Brain microvascular endothelial cell (primary cell): ENCODE measurements at regions not wholly inside any gene's neighbourhood (a gene's known extent, or its start where the extent isn't known, plus 50 kb on each side); places are given as distances from the start of the nearest gene placed in this dataset.

Source experiments
- DNase-seq: peaks from one replicate; pipeline ENCODE4 v3.0.0-alpha.2; 2020
- H3K27ac ChIP-seq: fragments of 250-450 bp; sonication (Bioruptor Pico); 2 replicates; pipeline ENCODE4 v1.5.1; 2020; ENCODE audit warnings: mild to moderate bottlenecking, moderate library complexity
- H3K27me3 ChIP-seq: fragments of 250-450 bp; sonication (Bioruptor Pico); replicated peaks from 2 replicates; pipeline ENCODE4 v1.5.1; 2020; ENCODE audit warnings: mild to moderate bottlenecking
- H3K36me3 ChIP-seq: fragments of 250-450 bp; sonication (Bioruptor Pico); replicated peaks from 2 replicates; pipeline ENCODE4 v1.5.1; 2020; ENCODE audit warnings: mild to moderate bottlenecking
- H3K4me3 ChIP-seq: 2 replicates; pipeline ENCODE4 v1.5.1; 2011; ENCODE audit warnings: low read depth, mild to moderate bottlenecking, control low read depth, low read length, moderate library complexity
- in situ Hi-C: cut with HindIII; loops from 2 replicates; pipeline ENCODE4 v1.10.0; 2017; ENCODE audit warnings: low sequenced_read_pairs, low pct_ligation_motif_present
- TF ChIP-seq, protein P1 (sequence below): IDR thresholded peaks from 2 replicates; pipeline ENCODE4 v1.5.1; 2011; ENCODE audit warnings: low read depth, mild to moderate bottlenecking, moderate library complexity, low read length, control low read depth, inconsistent platforms; ENCODE audit errors: missing control alignments

DNA sequence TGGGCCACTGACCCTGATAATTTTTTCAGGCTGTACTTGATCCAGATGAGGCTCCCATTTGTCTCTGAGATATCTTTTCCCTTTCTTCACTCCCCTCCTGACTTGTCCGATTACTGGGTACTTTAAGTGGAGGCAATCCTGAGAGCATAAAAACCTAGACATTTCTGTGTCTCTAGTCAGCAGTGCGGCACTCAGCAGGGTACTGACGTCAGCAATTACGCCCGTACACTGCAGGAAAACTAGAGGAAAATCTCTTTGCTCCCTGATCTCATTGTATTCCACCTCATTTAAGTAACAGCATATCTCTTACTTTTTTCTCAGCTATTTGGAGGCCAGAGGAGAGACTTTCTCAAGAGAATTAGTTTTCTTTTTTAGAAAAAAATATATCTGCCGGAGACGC lies 315.5 kb upstream of the OR4E1 start:
- in situ Hi-C loops, result no loop called here
- no peaks in the 10 kb centered on the region for H3K36me3 ChIP-seq
- no peak overlapping the region for H3K4me3 ChIP-seq
- H3K27ac ChIP-seq, result no peak overlapping the region
- TF ChIP-seq, protein P1, sequence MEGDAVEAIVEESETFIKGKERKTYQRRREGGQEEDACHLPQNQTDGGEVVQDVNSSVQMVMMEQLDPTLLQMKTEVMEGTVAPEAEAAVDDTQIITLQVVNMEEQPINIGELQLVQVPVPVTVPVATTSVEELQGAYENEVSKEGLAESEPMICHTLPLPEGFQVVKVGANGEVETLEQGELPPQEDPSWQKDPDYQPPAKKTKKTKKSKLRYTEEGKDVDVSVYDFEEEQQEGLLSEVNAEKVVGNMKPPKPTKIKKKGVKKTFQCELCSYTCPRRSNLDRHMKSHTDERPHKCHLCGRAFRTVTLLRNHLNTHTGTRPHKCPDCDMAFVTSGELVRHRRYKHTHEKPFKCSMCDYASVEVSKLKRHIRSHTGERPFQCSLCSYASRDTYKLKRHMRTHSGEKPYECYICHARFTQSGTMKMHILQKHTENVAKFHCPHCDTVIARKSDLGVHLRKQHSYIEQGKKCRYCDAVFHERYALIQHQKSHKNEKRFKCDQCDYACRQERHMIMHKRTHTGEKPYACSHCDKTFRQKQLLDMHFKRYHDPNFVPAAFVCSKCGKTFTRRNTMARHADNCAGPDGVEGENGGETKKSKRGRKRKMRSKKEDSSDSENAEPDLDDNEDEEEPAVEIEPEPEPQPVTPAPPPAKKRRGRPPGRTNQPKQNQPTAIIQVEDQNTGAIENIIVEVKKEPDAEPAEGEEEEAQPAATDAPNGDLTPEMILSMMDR, result no peak
- no peaks in the 10 kb centered on the region for H3K27me3 ChIP-seq
- no peak for DNase-seq

DNA sequence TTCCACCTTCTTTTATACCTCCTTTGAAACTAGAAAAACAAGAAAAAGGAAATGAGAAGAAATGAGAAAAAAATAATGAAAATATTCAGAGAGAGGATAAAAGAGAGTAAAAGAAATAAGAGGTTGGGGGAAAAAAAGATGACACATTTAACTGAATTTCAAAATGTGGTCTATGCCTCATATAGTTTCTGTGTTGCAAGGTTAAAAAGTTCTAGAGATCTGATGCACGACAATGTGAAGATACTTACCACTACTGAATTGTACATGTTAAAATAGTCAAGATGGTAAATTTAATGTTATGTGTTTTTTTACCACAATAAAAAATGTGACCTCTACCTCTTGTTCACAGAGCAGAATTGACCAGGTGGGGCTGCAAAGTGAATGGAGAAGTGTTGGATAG lies 314.8 kb upstream of the OR4E1 start:
- in situ Hi-C loops, result no loop called here
- H3K36me3 ChIP-seq, result no peaks in the 10 kb centered on the region

DNA sequence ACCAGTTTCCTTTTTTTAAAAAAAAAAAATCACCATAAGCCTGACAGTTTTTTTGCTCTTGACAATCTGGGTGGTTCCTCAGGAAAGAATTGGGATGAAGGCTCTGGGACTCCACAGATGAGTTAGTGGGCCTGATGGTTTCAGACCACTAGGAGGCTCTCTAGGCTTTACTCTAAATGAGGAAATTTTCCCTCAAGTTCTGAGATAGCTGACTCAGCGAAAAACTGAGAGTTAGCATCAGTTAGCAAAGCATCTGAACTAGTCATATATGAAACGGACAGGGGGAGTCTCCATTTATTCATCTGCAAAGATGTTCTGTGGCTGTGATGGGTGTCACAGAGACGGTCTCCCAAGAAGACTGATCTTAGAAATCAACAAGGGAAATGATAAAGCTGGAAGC lies 314.3 kb upstream of the OR4E1 start:
- H3K27ac ChIP-seq, result no peak overlapping the region
- no peaks in the 10 kb centered on the region for H3K36me3 ChIP-seq
- in situ Hi-C loops, result no loop called here
- peak; percentile 47 for DNase-seq
- no peaks in the 10 kb centered on the region for H3K27me3 ChIP-seq
- TF ChIP-seq, protein P1, result peak; percentile 75
- no peak overlapping the region for H3K4me3 ChIP-seq

More for the DNA sequence above, 314.8 kb upstream of the OR4E1 start:
- no peak overlapping the region for H3K4me3 ChIP-seq
- no peak overlapping the region for H3K27ac ChIP-seq
- DNase-seq, result no peak
- H3K27me3 ChIP-seq, result no peaks in the 10 kb centered on the region
- TF ChIP-seq, protein P1, result no peak

DNA sequence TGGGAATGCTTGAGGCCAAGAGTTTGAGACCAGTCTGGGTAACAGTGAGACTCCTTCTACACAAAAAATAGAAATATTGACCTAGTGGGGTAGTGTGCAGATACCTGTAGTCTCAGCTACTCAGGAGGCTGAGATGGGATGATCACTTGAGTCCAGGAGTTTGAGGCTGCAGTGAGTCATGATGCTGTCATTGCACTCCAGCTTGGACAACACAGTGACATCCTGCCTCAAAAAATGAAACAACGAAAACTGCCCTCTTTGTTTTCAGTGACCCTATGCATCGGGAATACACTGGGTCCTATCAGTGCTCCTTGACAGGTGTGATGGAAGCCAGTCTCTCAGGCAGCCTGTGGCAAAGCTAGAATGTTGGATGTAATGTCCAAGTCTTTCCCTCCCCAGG lies 311.5 kb upstream of the OR4E1 start:
- Histone ChIP-seq H3K36me3 (no peaks in the 10 kb centered on the region), H3K27me3 (no peaks in the 10 kb centered on the region), H3K4me3 (no peak overlapping the region), H3K27ac (no peak overlapping the region)
- in situ Hi-C loops, result no loop called here
- TF ChIP-seq, protein P1, result no peak
- DNase-seq, result no peak

DNA sequence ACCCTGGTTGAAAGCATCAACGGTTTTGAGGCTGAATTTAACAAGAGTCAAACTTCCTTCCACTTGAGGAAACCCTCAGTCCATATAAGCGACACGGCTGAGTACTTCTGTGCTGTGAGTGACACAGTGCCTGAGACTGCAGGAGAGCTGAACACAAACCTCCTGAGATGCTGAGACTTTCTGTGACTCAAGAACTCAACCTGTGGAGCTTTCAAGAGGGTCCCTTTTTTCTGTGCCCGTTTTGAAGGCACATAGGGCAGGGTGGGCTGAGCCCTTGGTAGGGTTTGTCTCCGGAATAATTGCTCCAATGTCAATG lies 305.3 kb upstream of the OR4E1 start:
- H3K4me3 ChIP-seq, result no peak overlapping the region
- no peaks in the 10 kb centered on the region for H3K36me3 ChIP-seq
- no peaks in the 10 kb centered on the region for H3K27me3 ChIP-seq
- no peak overlapping the region for H3K27ac ChIP-seq
- in situ Hi-C loops, result no loop called here
- TF ChIP-seq, protein P1, result no peak
- no peak for DNase-seq

DNA sequence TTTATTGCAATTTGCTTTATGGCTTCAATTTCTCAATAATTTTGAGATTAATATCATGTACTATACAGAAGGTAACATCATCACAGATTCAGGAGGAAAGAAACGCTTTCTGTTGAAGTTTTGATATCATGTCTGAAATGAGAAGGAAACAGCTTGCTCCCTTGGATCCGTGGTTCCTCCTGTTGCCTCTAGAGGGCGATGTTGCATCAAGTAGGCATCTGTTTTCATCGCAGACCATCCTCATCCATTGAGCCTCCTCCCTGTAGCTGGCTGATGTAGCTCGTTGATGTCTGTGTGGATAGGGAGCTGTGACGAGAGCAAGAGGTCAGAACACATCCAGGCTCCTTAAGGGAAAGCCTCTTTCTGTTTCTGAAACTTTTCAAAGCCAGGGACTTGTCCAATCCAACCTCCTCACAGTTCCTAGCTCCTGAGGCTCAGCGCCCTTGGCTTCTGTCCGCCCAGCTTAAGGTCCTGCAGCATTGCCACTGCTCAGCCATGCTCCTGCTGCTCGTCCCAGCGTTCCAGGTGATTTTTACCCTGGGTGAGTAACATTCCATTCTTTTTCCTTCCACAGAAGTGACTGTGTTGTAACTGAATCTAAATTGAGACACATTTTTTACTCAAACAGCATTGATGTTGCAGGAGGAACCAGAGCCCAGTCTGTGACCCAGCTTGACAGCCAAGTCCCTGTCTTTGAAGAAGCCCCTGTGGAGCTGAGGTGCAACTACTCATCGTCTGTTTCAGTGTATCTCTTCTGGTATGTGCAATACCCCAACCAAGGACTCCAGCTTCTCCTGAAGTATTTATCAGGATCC lies 304.8 kb upstream of the OR4E1 start:
- no peaks in the 10 kb centered on the region for H3K27me3 ChIP-seq
- TF ChIP-seq, protein P1, result peak; percentile 85
- H3K36me3 ChIP-seq, result no peaks in the 10 kb centered on the region
- in situ Hi-C loops, result no loop called here
- H3K27ac ChIP-seq, result no peak overlapping the region
- peak; percentile 18 for DNase-seq
- no peak overlapping the region for H3K4me3 ChIP-seq
